Kidney capillary endothelial cell (primary cell): ENCODE measurements at regions not wholly inside any gene's neighbourhood (a gene's known extent, or its start where the extent isn't known, plus 50 kb on each side); places are given as distances from the start of the nearest gene placed in this dataset.
"Not testable (repeated sequence)": the region's sequence is repeated elsewhere in the genome, so short reads cannot be mapped to it uniquely, and the experiment has no call there.

ENCODE experiments used
- DNase-seq: peaks from one replicate; pipeline ENCODE4 v3.0.0-alpha.2; 2018; ENCODE audit warnings: low spot score

DNA sequence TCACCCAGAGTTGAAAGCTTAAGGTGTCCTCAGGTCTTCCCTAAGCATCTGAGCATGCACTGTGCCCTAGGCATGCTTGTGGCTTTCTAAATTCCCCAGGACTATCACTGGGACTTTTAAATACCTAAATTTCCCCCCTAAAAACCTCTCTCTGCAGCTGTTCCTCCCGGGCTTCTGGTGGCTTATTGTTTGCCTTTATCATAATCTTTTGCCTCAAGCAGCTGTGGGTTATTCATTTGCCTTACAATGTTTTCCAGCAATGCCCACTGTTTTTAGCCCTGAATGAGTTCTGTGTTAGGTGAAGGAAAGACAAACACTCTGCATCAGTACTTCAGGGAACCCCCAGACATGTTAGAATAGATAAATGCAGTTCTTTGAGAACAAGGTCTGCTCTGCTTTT, 455.0 kb downstream of the ZIC3 start:
- DNase-seq = no peak

DNA sequence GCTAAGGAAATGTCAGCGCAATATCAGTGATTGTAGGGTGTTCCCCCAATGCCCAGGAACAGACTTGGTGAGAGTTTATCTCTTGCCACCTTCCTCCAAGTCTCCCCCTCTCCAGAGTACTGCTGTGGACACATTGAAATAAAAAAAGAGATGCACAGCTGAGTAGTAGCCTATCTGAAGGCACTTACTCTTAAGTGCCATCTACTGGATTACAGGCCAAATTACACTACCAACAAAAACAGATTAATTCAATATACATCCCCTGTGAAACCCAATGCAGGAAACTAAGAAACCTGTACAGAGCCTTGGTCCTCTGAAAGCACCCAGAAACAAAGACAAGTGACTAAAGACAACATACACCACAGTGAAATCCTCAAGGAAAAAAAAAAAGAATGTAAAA, 460.3 kb downstream of the ZIC3 start:
- peak; percentile 2 for DNase-seq

DNA sequence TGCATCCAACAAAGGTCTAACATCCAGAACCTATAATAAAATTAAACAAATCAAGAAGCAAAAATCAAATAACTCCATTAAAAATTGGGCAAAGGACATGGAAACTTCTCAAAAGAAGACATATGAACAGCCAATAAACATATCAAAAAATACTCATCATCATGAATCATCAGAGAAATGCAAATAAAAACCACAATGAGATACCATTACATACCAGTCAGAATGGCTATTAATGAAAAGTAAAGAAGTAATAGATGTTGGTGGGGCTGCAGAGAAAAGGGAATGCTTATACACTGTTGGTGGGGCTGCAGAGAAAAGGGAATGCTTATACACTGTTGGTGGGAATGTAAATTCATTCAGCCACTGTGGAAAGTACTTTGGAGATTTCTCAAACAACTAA, 465.8 kb downstream of the ZIC3 start:
- DNase-seq = no peak

DNA sequence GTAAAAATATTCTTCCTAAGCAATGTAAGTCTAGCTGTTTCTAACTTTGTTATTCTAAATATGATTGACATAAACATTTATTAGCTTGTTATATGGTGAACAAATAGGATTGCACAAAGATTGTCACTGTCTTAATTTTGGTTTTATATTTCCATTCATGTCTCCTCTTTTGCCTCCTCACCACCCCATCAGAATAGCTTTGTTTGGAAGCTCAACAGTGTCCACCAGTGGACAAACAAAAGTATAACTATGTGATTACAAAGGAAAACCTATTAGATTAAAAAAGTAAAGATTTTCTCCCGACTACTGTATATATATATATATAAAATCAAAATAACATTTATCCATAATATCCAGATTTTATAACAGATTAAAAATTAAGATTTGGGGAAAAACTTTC, 468.2 kb downstream of the ZIC3 start:
- DNase-seq = no peak

DNA sequence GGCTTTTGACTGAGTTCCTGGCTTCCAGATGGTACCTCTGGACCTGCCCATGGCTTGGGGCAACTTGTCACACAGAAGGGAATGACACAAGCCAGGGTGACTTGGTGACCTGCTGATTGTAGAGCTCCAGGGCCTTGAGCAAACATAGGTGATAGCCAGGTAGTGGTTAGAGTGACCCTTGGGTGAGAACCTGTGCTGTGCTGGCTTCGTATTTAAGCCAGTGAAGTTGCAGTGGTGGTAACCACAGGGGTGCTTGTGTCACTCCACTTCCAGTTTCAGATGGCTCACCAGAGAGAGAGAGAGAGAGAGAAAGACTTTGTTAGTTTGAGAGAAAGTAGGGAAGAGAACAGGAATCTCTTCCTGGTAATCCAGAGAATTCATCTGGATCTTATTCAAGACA, 471.6 kb downstream of the ZIC3 start:
- DNase-seq = no peak

DNA sequence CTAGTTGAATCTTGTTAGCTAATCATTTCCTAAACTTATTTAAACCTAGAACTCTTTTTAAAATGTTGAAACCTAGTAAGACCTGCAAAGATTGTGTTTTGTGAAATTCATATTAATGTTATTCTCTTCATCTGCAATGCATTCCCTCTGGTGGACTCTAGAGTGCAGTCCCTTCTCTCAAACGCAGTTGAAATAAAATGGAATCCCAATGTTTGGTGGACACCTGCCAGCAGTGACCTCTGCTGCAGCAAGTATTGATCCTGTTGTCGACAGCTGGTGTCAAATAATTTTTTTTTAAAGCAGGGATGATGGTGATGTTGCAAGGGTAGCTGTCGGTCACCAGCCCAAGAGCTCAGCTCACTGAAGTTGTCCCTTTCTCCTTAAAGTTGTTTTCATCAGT, 492.0 kb downstream of the ZIC3 start:
- DNase-seq = no peak

DNA sequence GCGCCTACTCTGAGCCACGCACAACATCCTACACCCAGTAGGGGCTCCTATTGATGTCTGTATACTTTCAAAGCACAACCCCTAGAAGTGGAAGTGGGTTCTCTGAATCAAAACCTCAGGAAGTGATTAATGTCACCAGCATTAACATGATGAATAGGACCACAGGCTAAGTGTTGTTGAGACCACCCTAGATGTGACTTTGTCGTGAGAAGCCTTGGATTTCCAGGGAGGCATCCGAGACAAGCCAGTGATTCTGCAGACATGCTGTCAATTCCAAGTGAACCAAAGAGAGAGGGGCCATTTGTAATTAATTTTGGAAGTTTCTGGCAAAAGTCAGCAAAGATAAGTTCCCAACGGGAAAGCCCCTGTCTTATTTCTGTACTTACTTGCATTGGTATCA, 493.0 kb downstream of the ZIC3 start:
- no peak for DNase-seq

DNA sequence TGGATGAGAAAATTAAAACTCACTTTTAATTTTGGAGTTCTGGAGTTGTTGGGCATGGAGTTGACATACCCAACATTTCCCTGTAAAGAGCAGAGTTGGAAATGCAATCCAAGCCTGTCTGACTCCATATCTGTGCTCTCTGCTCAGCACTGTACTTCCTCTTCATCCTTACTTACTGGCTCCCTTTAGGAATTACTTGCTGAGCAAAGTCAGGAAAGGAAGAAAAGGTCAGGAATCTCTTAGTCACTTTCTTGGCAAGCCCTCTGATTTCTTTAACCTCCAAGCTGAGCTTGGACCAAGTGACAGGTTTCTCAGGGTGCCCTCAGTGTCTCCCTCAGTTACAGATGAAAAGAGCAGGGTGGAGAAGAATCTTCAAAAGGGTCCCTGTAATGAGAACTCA, 501.5 kb downstream of the ZIC3 start:
- no peak for DNase-seq

DNA sequence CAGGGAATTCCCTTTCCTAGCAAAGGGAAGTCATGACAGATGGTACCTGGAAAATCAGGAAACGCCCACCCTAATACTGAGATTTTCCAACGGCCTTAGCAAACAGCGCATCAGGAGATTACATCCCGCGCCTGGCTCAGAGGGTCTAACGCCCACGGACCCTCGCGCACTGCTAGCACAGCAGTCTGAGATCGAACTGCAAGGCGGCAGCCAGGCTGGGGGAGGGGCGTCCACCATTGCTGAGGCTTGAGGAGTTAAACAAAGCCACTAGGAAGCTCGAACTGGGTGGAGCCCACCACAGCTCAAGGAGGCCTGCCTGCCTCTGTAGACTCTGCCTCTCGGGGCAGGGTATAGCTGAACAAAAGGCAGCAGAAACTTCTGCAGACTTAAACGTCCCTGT, 507.7 kb downstream of the ZIC3 start:
- no peak for DNase-seq

DNA sequence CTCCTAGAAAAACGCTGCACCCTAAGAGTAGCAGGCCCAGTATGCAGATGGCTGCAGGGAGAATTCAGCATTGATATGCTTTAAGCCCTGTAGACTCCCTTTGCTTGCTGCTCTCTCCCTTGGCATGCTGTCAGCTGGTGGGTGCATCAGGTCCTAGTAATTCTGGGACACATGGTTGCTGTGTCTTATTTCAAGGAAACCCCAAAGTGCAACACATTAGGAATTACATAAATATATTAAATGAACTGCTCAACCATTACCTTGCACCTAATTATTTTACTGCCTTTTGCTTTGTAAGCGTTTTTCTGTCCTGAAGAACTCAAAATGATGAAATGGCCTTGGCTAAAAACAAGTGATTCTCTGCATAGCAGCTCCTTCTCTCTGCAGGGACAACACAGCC, 516.3 kb downstream of the ZIC3 start:
- no peak for DNase-seq

DNA sequence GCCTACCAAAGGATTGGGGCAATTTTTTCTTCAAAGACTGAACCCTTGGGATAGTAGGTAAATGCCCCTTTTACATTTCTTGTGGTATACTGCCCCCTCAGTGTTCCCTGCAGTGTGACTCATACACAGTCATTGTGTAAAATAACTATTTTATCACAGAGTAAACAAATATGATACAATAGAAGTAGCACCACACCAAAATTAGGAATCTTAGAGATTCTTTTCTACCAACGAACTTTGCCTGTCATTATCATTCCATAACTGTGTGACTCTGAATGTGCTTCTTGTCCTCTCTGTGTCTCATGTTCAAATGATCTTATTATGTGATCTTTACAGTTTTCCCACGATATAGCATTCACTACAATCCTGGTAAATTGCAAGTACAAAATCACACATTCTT, 517.0 kb downstream of the ZIC3 start:
- DNase-seq = no peak

DNA sequence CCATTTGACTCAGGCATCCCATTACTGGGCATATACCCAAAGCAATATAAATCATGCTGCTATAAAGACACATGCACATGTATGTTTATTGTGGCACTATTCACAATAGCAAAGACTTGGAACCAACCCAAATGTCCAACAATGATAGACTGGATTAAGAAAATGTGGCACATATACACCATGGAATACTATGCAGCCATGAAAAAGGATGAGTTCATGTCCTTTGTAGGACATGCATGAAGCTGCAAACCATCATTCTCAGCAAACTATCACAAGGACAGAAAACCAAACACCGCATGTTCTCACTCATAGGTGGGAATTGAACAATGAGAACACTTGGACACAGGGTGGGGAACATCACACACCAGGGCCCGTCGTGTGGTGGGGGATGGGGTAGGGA, 545.0 kb downstream of the ZIC3 start:
- DNase-seq = not testable (repeated sequence)

DNA sequence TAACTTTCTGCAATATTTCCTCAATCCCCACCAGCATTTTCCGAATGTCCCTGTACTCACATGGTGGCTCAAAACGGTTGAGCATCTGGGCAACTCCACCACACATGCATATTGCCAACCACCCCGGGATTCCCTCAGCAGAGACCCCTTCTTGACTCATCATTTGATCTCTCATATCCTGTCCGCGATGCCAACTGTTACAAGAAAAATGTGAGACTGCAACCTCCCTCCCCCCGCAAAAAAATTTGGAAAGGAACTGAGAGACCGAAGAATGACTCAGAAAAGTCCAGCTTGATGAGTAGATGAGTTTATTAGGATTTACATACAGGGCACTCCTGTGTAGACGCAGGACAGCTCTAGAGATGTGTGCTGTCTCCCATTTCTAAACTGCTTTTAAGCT, 561.4 kb downstream of the ZIC3 start:
- DNase-seq = no peak

DNA sequence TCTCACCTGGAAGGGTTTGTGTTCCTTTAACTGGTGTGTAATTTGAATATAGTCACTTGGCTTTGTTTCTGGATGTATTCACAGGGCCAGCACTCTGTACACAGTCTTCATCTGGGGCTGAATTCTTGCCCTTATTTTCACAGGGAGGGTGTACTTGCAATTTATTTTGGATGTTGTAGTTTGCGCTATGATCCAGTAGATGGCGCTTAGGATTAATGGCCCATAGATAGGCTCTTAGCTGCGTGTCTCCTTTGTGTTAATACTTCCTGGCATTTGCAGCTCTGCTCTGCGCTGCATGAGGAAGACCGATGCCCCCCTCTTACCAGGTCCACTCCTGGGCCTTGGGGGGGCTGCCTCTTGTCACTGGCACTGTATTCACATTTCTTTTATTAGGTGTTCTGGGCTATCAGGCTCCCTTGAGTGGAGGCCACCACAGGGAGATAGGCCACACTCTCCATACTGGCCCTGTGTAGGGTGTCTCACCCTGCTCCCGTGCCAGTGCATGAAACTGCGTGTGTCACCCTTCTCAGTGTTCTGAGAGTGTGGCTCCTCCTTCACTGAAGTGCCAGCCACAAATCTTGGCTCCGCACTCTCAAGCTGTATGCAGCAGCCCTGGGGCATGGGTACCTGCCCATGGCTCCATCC, 562.2 kb downstream of the ZIC3 start:
- DNase-seq = peak; percentile 20

DNA sequence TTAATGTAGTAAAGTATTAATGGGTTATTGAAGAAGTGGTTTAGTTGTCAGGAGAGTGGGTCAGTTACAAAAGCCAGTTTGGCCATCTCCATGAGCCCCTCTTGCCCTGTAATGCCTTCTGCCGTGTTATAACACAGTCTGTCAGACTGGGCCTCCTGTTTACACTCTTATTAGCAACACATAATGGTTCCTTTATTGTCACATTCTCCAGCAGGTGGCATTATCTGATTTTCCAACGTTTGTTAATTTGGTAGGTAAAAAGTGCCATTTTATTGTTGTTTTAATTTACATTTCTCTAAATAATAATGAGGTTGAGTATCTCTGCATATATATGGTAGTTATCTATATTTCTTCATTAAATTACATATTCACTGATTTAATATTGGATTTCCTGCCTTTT, 560.8 kb downstream of the FGF13 start:
- no peak for DNase-seq

DNA sequence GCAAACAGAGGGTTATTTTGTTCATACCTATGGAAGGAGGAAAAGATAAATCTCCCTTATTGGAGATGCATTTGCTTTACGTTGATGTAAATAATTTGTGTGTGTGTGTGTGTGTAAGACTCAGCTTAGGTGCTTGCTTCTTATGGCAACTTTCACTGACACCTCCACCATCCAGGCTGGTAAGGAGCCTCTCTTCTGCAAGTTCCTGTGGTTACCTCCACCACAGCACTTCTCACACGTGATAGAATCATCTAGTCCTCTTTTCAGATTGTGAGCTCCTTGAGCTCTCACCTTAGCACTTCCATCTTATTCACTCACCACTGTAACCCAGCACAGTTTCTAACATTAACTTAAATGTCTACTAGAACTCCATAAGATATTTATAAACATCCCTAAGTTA, 553.7 kb downstream of the FGF13 start:
- DNase-seq = no peak

DNA sequence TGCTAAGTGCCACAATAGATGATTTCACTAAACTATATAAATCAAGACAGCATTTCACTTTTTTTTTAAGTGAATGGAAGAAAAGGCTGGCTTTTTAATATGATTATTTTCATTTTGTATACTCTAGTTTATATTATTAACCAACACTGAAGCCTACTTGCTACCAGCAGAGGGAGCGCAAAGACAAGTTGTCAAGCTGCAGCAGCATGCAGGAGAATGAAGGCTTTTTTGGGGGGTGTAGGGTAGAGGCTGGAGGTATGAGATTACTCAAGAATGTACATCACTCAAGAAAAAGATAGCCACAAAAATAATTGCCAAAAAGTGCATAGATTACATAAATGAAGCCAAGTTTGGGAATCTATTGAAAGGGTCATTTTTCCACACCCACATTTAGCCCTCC, 519.5 kb downstream of the FGF13 start:
- peak; percentile 2 for DNase-seq

DNA sequence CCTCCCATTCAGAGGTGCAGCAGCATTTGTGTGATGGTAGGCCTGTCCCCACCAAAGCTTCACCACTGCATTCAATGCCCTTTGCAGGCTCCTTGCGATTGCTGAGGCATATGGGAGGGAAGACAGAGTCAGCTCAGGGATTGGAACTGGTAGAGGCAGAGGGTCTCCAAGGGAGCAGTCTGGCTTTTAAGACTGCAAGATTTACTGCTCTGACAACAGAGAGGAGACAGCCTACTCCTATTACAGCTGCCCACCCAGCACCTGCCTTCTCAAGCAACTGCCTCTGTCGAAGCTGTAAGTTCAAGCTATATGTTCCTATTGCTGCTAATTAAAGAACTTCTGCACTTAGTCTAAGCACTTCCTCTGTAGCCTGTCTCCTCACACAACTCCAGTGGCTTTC, 481.8 kb downstream of the FGF13 start:
- no peak for DNase-seq

DNA sequence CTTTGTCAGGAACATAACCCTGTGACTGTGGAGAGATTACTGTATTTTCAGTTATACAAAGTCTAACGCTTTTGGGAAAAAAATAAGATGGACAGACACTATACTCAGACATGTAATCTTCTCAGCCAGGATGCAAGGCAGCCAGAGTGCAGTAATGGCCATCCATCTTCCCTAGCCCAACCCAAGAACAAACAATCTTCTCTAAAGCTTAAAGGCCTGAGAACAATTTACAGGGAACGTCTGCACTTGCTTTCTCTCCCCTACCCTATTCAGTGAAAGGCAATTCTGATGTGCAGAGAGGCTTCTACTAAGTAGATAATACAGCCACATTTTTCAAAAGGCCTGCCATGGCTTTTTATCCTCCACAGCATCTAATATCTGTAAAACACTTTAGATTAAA, 471.3 kb downstream of the FGF13 start:
- no peak for DNase-seq

DNA sequence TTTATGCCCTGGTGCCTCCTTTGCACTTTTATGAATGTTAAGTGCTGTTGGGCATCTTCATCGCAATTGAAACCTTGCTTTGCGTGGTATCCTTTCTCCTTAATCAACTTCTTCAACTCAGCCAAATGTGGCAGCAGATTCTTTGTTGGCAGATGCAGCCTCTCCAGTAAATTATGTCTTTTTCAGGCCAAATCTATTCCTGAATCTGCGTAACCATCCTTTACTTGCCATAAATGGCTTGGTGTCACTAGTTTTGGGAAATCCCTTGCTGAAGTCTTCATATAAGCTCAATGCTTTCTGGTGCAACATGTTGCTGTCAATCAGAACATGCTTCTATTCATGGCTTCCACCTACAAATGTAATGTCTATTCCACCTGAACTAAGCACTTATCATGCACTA, 457.5 kb downstream of the FGF13 start:
- DNase-seq = no peak

DNA sequence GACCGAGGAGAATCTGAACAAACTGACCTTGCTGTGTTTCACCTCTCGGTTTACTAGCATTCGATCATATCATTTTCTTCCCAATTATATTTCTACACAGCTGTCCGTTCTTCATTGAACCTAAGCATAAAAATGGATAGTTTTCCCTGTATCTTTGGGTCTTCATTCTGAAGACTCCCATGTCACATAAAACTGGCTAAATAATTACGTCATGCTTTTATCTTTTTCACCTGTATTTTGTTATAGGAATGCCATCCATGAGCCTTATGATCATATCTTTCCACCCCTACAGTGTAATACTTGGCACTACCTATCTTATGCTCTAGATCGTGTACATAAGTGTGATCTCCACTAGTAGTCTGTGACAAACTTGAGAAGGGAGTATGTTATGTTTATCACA, 456.1 kb downstream of the FGF13 start:
- no peak for DNase-seq

DNA sequence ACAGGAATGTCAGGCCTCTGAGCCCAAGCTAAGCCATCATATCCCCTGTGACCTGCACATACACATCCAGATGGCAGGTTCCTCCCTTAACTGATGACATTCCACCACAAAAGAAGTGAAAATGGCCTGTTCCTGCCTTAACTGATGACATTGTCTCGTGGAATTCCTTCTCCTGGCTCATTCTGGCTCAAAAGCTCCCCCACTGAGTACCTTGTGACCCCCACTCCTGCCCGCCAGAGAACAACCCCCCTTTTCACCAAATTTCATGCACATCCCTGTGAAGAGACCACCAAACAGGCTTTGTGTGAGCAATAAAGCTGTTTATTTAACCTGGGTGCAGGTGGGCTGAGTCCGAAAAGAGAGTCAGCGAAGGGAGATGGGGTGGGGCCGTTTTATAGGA, 447.4 kb downstream of the FGF13 start:
- not testable (repeated sequence) for DNase-seq

DNA sequence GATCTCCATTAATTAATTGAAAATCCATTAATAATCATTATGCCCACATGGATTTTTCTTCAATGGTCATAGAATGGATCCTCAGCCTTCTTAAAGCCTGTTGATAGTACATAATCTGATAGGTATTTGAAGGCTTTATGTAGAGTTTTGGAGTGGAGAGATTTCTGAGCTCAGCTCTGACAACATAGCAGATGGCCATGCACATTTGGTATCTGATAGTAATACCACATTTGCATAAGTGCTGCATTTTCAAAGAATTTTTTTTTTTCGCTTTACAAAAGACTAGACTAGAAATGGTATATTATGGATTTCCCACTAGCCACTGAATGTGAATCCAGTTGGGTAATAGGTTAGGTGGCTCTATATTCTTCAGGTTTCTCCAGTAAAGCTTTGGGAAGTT, 440.6 kb downstream of the FGF13 start:
- DNase-seq = no peak

DNA sequence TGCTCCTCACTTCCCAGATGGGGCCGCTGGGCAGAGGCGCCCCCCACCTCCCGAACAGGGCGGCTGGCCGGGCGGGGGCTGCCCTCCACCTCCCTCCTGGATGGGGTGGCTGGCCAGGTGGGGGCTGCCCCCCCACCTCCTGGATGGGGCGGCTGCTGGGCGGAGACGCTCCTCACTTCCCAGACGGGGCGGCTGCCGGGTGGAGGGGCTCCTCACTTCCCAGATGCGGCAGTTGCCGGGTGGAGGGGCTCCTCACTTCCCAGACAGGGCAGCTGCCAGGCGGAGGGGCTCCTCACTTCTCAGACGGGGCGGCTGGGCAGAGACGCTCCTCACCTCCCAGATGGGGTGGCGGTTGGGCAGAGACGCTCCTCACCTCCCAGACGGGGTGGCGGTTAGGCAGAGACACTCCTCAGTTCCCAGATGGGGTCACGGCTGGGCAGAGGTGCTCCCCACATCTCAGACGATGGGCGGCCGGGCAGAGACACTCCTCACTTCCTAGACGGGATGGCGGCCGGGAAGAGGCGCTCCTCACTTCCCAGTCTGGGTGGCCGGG, 428.8 kb downstream of the FGF13 start:
- not testable (repeated sequence) for DNase-seq
